Stomach (tissue), 8 donors: ENCODE measurements at regions not wholly inside any gene's neighbourhood (a gene's known extent, or its start where the extent isn't known, plus 50 kb on each side); places are given as distances from the start of the nearest gene placed in this dataset.
A peak's percentile ranks its signal among the peaks of the same experiment; 100 is the strongest.

ENCODE experiments used
- DNase-seq, 2 donors: peaks; one replicate each; pipeline versions ENCODE4 v3.0.0 to v3.0.0-alpha.2; 2013 to 2019
- H3K27ac ChIP-seq, 5 donors: fragments of 200-600 bp in 4 of 5; sonication (generic) in 4 of 5; one replicate each; pipeline ENCODE4 v1.5.1; 2013 to 2019; ENCODE audit warnings: mild to moderate bottlenecking in 1 of 5, moderate library complexity in 1 of 5
- H3K27me3 ChIP-seq, 3 donors: fragments of 200-600 bp; sonication (generic); one replicate each; pipeline ENCODE4 v1.5.1; 2017 to 2019; ENCODE audit warnings: mixed run types in 1 of 3
- H3K36me3 ChIP-seq, 4 donors: fragments of 200-600 bp; sonication (generic); 1 replicate in 3 of 4; 2 replicates in 1 of 4; pipeline ENCODE4 v1.5.1; 2016 to 2019
- H3K4me1 ChIP-seq, 4 donors: fragments of 200-600 bp; sonication (generic); one replicate each; pipeline ENCODE4 v1.5.1; 2016 to 2019
- H3K4me3 ChIP-seq, 4 donors: fragments of 200-600 bp; sonication (generic) in 3 of 4; one replicate each; pipeline ENCODE4 v1.5.1; 2016 to 2019; ENCODE audit warnings: mild to moderate bottlenecking in 1 of 4
- H3K9me3 ChIP-seq, 4 donors: fragments of 200-600 bp; sonication (generic); one replicate each; pipeline ENCODE4 v1.5.1; 2016 to 2019
- EP300 ChIP-seq: sonication (generic); formaldehyde crosslinking; IDR thresholded peaks from one replicate; pipeline ENCODE4 v1.6.1; 2017; ENCODE audit warnings: antibody characterized with exemption
- POLR2A ChIP-seq, 4 donors: fragments of 450-650 bp; IDR thresholded peaks; one replicate each; pipeline ENCODE4 v1.6.1; 2016; ENCODE audit warnings: antibody characterized with exemption in 4 of 4, control low read depth in 2 of 4, mild to moderate bottlenecking in 1 of 4, moderate library complexity in 1 of 4
- POLR2AphosphoS5 ChIP-seq, 3 donors: sonication (generic); formaldehyde crosslinking; IDR thresholded peaks; one replicate each; pipeline ENCODE4 v1.6.1; 2016; ENCODE audit warnings: antibody characterized with exemption in 3 of 3
- WGBS, 5 donors: extraction: QIAGEN DNeasy Blood & Tissue Kit in 3 of 5; methylation state at CpG; one replicate each; pipeline versions ENCODE4 v1.1.5 to v1.1.7; 2013 to 2018; 5-methylcytosine and 5-hydroxymethylcytosine counted together
- intact Hi-C: fragments of 100-400 bp; cut with DNase I; formaldehyde crosslinking; loops from one replicate; pipeline ENCODE4 v1.15.1; 2023; ENCODE audit warnings: low total_unique reads
- TF ChIP-seq, protein P1 (sequence below), 7 experiments: fragments of 450-650 bp in 4 of 7; fragments of 200-600 bp in 3 of 7; sonication (generic) in 3 of 7; IDR thresholded peaks; one replicate each; pipeline ENCODE4 v1.5.1; 2016 to 2019; ENCODE audit warnings: antibody characterized with exemption in 7 of 7, control low read depth in 2 of 7, mild to moderate bottlenecking in 1 of 7
- donor health status: healthy with polysubstance abuse.
- donor health status: Bipolar disorder and iron deficiency.
- donor health status: healthy.

DNA sequence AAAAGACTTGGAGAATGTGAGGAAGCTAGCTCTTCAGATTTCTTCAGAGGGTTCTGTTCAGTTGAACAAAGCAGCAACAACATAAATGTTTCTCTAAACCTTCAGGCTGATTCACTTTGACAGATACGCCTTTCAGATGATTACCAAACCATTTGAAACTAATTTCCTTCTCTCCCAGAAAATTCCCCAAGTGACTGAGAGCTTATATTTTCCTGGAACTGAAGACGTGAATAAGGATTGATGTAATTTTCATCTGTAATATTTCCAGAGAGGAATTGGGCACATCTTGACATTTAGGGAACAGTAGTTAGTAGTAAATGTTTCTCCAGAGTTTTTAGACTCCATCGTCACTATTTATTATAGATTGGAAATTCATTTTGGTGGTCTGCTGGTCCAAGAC lies 108.6 kb upstream of the AADACL2 start:
- Histone ChIP-seq H3K27ac (no peak overlapping the region), H3K27me3 (no peaks in the 10 kb centered on the region), H3K9me3 (no peaks in the 10 kb centered on the region), H3K4me3 (no peak overlapping the region), H3K4me1 (no peaks in the 10 kb centered on the region), H3K36me3 (no peaks in the 10 kb centered on the region)
- DNase-seq, result no peak
- 78 to 89% (median 83%) methylated on average over 3 of the region's 3 CpGs for WGBS, 5 donors
- intact Hi-C loops, result no loop called here
- no peak for TF ChIP-seq EP300

DNA sequence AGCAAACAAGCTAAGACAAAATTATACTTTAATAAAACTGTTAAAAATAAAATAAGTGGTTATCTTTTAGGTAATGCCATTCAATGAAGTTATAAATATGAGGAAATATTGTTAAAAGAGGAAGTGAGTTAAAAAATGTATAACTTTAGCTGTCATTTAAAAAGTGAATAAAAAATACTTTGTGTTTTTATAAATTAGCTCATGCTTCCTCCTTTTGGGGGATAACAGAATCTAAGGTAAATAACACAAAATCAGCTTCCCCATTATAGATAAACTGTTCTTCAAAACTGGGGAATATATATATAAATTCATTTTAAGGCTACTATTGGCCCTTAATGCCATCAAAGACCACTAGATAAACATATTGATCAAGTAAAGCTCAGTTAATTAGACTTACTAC lies 113.7 kb upstream of the AADACL2 start:
- no peaks in the 10 kb centered on the region for H3K4me1 ChIP-seq
- intact Hi-C loops, result no loop called here
- H3K9me3 ChIP-seq, result no peaks in the 10 kb centered on the region
- no peaks in the 10 kb centered on the region for H3K27me3 ChIP-seq
- H3K36me3 ChIP-seq, result no peaks in the 10 kb centered on the region
- no peak overlapping the region for H3K4me3 ChIP-seq
- H3K27ac ChIP-seq, result no peak overlapping the region
- TF ChIP-seq POLR2A (IDR thresholded peaks at IDR 0.05) (no peak), POLR2AphosphoS5 (IDR thresholded peaks at IDR 0.05) (no peak), EP300 (no peak)
- TF ChIP-seq, protein P1, sequence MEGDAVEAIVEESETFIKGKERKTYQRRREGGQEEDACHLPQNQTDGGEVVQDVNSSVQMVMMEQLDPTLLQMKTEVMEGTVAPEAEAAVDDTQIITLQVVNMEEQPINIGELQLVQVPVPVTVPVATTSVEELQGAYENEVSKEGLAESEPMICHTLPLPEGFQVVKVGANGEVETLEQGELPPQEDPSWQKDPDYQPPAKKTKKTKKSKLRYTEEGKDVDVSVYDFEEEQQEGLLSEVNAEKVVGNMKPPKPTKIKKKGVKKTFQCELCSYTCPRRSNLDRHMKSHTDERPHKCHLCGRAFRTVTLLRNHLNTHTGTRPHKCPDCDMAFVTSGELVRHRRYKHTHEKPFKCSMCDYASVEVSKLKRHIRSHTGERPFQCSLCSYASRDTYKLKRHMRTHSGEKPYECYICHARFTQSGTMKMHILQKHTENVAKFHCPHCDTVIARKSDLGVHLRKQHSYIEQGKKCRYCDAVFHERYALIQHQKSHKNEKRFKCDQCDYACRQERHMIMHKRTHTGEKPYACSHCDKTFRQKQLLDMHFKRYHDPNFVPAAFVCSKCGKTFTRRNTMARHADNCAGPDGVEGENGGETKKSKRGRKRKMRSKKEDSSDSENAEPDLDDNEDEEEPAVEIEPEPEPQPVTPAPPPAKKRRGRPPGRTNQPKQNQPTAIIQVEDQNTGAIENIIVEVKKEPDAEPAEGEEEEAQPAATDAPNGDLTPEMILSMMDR (IDR thresholded peaks at IDR 0.05), result no peak
- no peak for DNase-seq

DNA sequence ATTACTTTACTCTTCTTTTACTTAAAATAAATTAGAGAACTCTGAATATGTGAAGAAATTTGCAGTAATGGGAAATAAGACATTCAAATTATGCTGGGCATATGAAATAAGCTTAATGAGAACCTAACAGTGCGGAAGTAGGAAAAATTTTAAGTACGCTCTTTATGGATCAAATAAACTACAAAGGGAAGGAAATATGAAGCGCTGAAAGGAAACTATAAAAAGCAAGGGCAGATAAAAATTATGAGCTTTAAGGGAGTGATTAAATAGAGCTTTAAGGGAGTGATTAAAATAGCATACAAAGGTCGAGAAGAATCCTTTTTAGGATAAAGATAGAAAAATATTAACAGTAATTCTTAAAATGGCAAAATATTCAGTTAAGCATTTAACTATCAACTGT lies 118.3 kb upstream of the AADACL2 start:
- H3K4me1 ChIP-seq, result no peaks in the 10 kb centered on the region
- H3K9me3 ChIP-seq, result peaks cover 0 to 7% (median 2%) of the 10 kb centered on the region in 4 donors
- no peak overlapping the region for H3K27ac ChIP-seq
- TF ChIP-seq POLR2A (IDR thresholded peaks at IDR 0.05) (no peak), EP300 (no peak), POLR2AphosphoS5 (IDR thresholded peaks at IDR 0.05) (no peak)
- TF ChIP-seq, protein P1 (IDR thresholded peaks at IDR 0.05), result no peak
- no peaks in the 10 kb centered on the region for H3K27me3 ChIP-seq
- no peak overlapping the region for H3K4me3 ChIP-seq
- WGBS, 5 donors, result 67 to 84% (median 76%) methylated on average over 4 of the region's 4 CpGs
- H3K36me3 ChIP-seq, result no peaks in the 10 kb centered on the region
- intact Hi-C loops, result no loop called here
- DNase-seq, result no peak

DNA sequence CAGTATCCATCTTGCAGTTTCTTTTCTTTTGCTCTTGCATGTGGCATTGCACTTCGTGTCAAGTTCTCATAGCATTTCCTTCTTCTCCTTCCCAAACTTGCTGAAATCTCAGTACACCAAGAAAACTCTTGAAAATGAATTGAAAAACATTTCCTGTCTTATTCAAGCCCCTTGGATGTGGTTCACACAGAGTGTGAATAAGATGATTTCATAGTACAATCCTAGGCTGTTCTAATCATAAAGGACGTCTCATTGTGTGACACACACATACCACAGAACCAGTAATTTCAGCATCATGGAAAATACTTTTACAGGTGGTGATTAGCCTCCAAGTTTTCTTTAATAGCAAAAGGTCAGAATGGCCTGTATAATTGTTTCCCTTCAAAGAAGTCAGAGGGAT lies 121.6 kb upstream of the AADACL2 start:
- 70 to 81% (median 74%) methylated on average over 2 of the region's 2 CpGs for WGBS, 5 donors
- no peak overlapping the region for H3K27ac ChIP-seq
- no peaks in the 10 kb centered on the region for H3K4me1 ChIP-seq
- intact Hi-C loops, result no loop called here
- TF ChIP-seq POLR2A (IDR thresholded peaks at IDR 0.05) (no peak), EP300 (no peak), POLR2AphosphoS5 (IDR thresholded peaks at IDR 0.05) (no peak)
- TF ChIP-seq, protein P1 (IDR thresholded peaks at IDR 0.05), result no peak
- no peak for DNase-seq
- peaks cover 0 to 11% (median 2%) of the 10 kb centered on the region in 4 donors for H3K9me3 ChIP-seq
- H3K4me3 ChIP-seq, result no peak overlapping the region
- no peaks in the 10 kb centered on the region for H3K27me3 ChIP-seq
- H3K36me3 ChIP-seq, result no peaks in the 10 kb centered on the region

DNA sequence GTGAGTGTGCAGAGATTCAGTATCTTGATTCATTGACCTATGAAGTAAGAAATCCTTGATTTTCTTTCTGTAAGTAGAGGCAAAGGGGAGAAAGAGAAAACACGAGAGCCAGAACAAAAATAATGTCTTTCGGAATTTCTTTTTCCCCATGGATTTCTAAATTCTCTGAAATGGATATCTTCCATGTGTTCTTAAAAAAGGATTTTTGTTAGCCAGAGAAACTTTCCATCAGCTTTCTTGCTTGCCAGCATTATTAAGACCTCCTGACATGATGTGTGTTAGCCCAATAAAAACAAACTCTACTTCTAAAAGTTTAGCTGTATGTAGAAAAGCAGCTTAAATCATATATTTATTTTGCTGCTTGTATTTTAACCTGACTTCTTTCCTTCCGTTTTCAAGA lies 122.3 kb upstream of the AADACL2 start:
- H3K27me3 ChIP-seq, result no peaks in the 10 kb centered on the region
- WGBS, 5 donors, result 79 to 91% (median 86%) methylated on average over 3 of the region's 3 CpGs

More for the DNA sequence above, 122.3 kb upstream of the AADACL2 start:
- Histone ChIP-seq H3K36me3 (no peaks in the 10 kb centered on the region), H3K9me3 (peaks cover 0 to 11% (median 2%) of the 10 kb centered on the region in 4 donors), H3K4me3 (no peak overlapping the region), H3K27ac (no peak overlapping the region), H3K4me1 (no peaks in the 10 kb centered on the region)
- intact Hi-C loops, result no loop called here
- TF ChIP-seq EP300 (no peak), POLR2A (IDR thresholded peaks at IDR 0.05) (no peak), POLR2AphosphoS5 (IDR thresholded peaks at IDR 0.05) (no peak)
- TF ChIP-seq, protein P1 (IDR thresholded peaks at IDR 0.05), result no peak
- peak in 1 of 2 donors; percentile 48 for DNase-seq
